GM18507 (cell line): ENCODE measurements at regions not wholly inside any gene's neighbourhood (a gene's known extent, or its start where the extent isn't known, plus 50 kb on each side); places are given as distances from the start of the nearest gene placed in this dataset.
A peak's percentile ranks its signal among the peaks of the same experiment; 100 is the strongest.

Experiments used
- DNase-seq: peaks from one replicate; pipeline ENCODE4 v3.0.0; 2011; ENCODE audit warnings: low read depth; ENCODE audit not compliant: insufficient read length; ENCODE audit errors: extremely low spot score
- FAIRE-seq: peaks from 2 replicates; lab custom pipeline; 2011; peaks lifted over from hg19 to GRCh38; lab: Jason Lieb, UNC

GRCh38 chrX:96424007-96424406 is 260.6 kb upstream of the DIAPH2 start:
- FAIRE-seq (no peak), DNase-seq (no peak)

DNA sequence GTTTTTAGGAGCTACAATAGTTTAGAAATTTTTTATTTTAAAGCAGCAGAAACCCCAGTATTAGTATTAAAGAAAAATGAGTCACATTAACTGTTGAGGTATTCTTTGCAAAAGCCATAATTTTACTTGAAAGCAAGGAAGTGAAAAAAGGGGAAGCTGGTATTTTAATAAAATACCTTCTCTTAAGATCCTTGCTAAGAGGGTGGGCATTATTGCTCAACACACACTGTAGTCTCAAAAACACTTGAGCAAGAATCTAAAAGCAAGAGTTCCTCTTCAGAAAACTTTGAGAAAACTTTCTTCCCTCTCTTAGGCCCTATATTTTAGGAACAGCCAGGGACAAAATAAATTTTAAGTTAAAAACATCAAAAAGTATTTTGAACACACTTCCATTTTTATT is 259.4 kb upstream of the DIAPH2 start:
- FAIRE-seq (no peak), DNase-seq (no peak)

GRCh38 chrX:96430756-96431455 is 253.7 kb upstream of the DIAPH2 start:
- FAIRE-seq: no peak
- DNase-seq: no peak

DNA sequence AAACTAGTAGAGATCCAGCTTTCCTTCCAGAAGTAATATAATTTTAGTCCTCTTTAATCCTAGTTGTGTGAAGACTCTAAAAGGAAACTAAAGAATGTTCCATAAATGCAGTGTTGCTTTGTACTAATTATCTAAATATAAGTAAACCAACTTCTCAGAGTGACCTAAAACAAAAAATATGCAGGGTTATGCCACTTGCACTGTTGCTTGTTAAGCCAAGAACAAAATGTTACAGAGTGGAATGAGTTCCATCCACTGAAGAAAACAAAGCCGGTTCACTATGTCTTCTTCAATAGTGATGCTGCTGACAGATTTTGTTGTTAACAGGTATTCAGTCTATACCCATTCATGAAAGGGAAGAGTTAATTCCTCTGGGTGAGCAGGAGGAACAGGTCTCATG is 252.0 kb upstream of the DIAPH2 start:
- no peak for FAIRE-seq

GRCh38 chrX:96433409-96434077 is 251.1 kb upstream of the DIAPH2 start:
- no peak for FAIRE-seq

More for the DNA sequence above, 252.0 kb upstream of the DIAPH2 start:
- DNase-seq: no peak

GRCh38 chrX:96435378-96436035 is 249.1 kb upstream of the DIAPH2 start:
- FAIRE-seq: no peak

More at GRCh38 chrX:96433409-96434077, 251.1 kb upstream of the DIAPH2 start:
- DNase-seq: no peak

DNA sequence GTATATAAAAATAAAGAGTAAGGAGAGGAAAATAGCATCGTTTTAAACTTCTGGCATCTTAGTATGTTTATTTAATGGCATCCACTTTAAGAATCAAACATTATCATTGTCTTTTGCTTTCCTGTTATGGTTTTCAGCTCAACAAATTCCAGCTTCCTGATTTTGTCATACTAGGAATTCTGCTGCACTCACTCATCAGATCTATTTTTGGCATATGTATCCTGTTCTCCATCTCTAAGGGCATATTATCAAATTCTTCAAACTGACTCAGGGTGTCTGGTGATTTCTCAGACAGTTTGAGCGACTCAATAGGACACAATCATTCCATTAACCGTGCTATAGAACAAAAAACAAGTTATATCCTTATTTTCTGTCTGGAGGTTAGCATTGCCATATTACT is 248.5 kb upstream of the DIAPH2 start:
- FAIRE-seq: no peak
- no peak for DNase-seq

More at GRCh38 chrX:96435378-96436035, 249.1 kb upstream of the DIAPH2 start:
- DNase-seq: no peak

GRCh38 chrX:96438803-96439202 is 245.8 kb upstream of the DIAPH2 start:
- no peak for FAIRE-seq
- DNase-seq: no peak

GRCh38 chrX:96440941-96441340 is 243.7 kb upstream of the DIAPH2 start:
- FAIRE-seq: no peak

DNA sequence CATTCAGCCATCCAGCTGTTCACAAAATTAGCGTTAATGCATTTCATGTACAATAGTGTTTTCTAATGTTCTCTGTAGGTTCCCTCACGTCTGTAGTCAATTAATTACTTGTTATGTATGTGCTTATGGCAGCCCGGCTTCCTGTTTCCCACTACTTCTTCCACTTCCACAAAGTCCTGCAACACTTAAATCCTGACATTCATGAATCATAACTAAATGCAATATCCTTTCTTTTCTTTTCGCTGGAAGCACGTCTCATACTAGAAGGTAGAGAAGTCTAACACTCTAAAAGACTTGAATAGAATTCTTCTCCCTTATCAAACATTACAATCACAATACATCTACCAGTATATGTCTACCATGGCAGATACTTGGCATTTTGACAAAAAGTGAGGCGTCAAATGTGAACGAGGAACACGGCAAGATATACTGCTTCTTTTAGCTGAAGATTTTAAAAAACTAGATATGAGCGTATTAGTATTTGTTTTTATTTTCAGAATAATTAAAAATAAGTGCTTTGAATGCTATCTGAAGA is 239.0 kb upstream of the DIAPH2 start:
- FAIRE-seq: no peak
- DNase-seq: no peak

More at GRCh38 chrX:96440941-96441340, 243.7 kb upstream of the DIAPH2 start:
- no peak for DNase-seq

DNA sequence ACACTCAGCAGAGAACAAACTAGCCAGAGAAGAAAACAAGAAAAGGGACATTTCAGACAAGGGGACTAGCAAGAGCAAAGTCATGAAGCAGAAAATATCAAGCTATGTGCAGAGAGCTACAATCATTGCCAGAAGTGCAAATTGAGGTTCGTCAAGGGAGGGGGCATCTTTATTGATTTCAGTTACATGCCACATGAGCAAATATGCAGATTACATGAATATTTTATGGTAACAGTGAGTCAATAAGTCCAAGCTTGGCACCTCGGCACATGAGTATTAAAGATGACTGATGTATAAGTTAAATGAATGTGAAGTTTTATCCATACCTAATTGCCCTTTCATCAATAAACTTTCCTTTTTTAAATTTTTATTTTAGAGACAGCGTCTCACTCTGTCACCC is 238.1 kb upstream of the DIAPH2 start:
- FAIRE-seq (no peak), DNase-seq (no peak)

DNA sequence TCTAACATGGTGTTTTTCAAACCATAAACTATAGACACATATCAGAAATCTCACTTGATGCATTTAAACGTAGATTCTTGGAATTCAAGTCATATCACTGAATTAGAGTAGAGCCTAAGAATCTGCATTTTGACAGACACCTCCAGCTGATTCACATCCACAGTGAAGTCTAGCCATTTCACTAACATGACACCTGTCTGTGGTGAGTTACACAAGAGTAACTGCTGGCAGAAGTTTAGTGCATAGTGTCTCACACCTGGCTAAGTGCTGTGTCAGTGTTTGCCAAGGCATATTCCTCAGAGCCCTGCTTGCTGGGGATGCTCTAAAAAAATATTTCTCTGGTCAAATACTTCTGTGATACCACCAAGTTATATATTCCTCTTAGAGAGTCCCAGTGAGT is 237.5 kb upstream of the DIAPH2 start:
- FAIRE-seq (no peak), DNase-seq (no peak)

GRCh38 chrX:96449191-96449590 is 235.5 kb upstream of the DIAPH2 start:
- DNase-seq: no peak
- FAIRE-seq: no peak

GRCh38 chrX:96449896-96450295 is 234.7 kb upstream of the DIAPH2 start:
- FAIRE-seq (no peak), DNase-seq (no peak)

GRCh38 chrX:96453139-96453538 is 231.5 kb upstream of the DIAPH2 start:
- DNase-seq (no peak), FAIRE-seq (peak; percentile 83)

DNA sequence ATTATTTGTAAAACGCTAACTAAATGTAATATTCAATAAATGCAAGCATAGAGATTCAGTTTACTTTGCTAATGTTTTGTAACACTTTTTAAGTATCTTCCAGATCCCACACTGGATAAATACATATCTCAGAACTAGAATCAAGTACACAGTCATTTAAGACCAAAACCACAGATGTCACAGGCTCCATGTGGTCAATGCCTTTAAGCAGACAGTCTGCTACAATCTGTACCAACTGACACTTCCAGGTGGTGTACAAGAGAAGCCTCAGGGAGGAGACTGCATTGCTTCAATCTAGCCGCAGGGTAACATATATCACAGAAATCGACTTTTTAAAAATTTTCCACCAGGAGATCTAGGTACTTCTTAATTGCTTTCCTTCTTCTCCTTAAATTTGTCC is 229.6 kb upstream of the DIAPH2 start:
- FAIRE-seq (no peak), DNase-seq (no peak)

GRCh38 chrX:96464880-96465558 is 219.6 kb upstream of the DIAPH2 start:
- DNase-seq (no peak), FAIRE-seq (no peak)

- no peak for DNase-seq
- FAIRE-seq: no peak
These were observed 210.5 kb upstream of the DIAPH2 start for GRCh38 chrX:96474029-96474740.

- FAIRE-seq (no peak), DNase-seq (no peak)
These were observed 209.9 kb upstream of the DIAPH2 start for GRCh38 chrX:96474741-96475125.
